HG03175 (cell line): ENCODE measurements at regions not wholly inside any gene's neighbourhood (a gene's known extent, or its start where the extent isn't known, plus 50 kb on each side); places are given as distances from the start of the nearest gene placed in this dataset.

ENCODE experiments used
- ATAC-seq: cut with Tn5 transposase; IDR thresholded peaks from one replicate; pipeline ENCODE4 v1.9.1; 2021; ENCODE audit warnings: mild to moderate bottlenecking, moderate library complexity; ENCODE audit not compliant: unreplicated experiment

GRCh38 chr2:129775952-129776653, 203.4 kb upstream of the RAB6C start:
- ATAC-seq = no peak

DNA sequence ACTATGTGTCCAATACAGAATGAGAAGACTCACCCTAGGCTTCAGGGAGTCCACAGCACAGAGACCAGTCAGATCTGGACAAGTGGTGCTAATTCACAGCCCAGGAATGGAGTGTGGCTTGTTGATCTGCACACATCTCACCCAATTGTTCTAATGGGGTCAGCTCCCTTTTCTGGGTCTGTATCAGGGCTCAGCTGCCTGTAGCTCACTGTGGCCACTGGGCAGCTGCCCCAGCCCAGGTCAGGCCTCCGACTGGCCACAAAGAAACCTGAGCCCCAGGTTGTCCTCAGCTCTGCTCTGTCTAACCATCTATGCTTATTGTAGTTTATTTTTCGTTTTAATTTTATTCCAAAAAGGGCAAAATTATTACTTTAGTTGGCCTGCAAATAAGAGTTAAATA, 202.3 kb upstream of the RAB6C start:
- ATAC-seq = no peak

- ATAC-seq = no peak
These were observed 201.5 kb upstream of the RAB6C start for GRCh38 chr2:129777762-129778583.

- no peak for ATAC-seq
These were observed 200.9 kb upstream of the RAB6C start for GRCh38 chr2:129778584-129778877.

DNA sequence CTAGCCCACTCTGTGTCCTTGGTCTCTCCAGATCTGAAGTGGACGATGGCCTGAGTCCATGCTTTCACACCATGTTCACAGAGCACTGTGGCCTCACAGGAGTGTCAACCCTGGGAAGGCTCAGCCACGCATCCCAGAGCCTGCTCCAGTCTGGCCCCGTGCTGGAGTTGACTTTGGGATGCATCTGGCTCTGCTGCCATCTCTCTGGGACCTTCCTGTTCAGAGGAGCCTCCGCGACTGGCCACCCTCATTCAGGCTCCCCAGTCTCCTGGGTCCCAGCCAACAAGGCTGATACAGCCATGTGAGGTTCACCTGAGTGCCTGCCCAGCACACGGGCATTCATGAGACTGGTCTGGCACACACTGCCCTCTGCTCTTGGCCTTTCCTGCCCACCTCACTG, 199.7 kb upstream of the RAB6C start:
- no peak for ATAC-seq

GRCh38 chr2:129780316-129781270, 198.9 kb upstream of the RAB6C start:
- ATAC-seq = no peak

- no peak for ATAC-seq
These were observed 197.5 kb upstream of the RAB6C start for GRCh38 chr2:129781749-129782632.

GRCh38 chr2:129782633-129782990, 196.9 kb upstream of the RAB6C start:
- no peak for ATAC-seq

- ATAC-seq = no peak
These were observed 195.0 kb upstream of the RAB6C start for GRCh38 chr2:129784486-129784885.

DNA sequence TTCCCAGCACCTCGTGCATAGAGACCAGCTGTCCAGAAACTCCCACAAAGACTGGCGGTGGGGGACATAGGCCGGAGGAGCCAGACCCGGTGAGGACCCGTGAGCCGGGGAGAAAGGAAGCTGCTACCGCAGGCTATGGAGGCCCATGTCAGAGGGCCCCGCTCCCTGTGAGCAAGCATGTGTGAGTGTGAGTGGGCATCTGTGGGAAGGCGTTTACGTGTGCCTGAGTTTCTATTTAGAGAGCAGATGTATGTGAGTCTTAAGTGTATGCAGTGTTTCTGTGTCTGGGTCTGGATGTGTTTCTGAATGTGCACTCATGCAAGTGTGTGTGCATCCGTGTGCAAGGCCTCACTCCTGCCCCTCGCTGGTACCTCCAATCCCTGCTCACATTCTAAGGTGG, 187.8 kb upstream of the RAB6C start:
- no peak for ATAC-seq

DNA sequence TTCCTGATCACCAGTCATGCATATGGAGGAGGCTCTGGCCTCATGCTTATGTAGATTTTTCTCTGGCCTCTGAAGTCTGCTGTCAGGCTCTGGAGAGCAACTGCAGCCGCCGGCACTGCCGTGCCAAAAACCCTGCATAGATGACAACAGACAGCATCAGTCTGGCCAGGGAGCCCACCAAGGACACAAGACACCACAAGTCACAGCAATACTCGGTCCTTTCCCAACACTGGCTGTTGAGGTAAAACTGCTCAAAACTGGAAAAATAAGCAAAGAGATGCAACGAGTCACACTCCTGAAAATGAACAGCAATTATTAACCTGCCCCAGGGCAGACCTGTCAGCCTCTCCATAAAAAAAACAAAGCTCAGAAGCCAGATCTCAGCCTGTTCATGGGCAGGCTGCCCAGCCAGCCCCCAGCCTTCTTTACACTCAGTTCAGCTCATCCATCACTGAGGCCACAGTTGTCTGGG, 186.0 kb upstream of the RAB6C start:
- no peak for ATAC-seq

GRCh38 chr2:129794116-129794515, 185.3 kb upstream of the RAB6C start:
- no peak for ATAC-seq

DNA sequence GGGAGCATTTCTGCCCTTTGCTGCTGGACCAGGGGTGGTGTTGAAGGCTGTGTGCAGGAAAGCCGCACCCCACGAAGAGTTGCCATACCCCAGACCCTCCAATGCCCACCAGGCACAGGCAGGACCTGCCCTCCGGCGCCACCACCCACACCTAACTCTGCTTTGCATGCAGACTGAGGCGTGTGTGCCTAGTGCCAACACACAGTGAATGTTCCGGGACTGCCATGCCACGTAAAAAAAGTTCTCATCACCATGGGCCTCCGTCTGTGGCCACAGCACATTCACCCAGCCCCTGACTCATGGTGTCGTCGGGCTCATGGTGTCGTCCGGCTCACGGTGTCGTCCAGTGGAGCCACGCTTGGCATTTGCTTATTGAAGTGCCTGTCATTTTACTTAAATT, 184.9 kb upstream of the RAB6C start:
- no peak for ATAC-seq

GRCh38 chr2:129796225-129796624, 183.2 kb upstream of the RAB6C start:
- no peak for ATAC-seq

- ATAC-seq = no peak
These were observed 182.5 kb upstream of the RAB6C start for GRCh38 chr2:129796801-129797488.

DNA sequence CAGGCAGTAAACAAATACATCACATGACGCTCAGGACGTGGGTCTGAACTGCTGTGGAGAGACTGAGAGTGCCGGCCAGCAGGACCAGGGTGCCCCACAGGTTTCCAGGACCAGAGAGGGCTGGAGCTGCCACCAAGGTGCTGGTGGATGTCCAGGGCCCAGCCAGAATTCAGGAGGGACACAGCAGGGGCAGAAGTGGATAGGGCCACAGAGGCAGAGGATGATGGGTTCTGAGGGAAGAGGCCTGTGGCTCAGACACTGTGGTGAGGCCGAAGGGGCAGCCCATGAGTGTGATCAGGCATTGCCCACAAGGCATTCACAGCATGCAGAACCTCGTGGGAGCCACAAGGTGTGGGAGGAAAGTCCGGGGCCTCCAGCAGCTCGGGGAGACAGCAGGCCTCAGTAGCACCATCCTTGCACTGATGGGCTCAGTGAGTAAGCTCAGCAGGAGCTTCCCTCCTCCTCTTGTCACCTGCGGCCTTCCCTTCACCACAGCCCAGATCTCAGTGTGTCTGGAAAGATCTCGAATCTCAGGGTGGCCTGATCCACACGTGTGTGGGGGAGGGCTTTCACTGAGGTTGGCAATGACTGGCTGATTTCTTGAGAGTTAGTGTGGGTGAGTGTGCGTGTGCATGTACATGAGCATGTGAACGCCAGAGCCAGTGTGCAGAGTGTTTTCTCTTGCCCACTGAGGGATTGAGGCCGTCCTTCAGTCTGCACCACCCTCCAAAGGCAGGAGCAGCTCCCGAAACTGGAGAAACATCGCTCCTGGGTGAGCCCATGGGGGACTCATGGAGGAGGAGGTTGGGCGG, 181.8 kb upstream of the RAB6C start:
- no peak for ATAC-seq

GRCh38 chr2:129798301-129798581, 181.2 kb upstream of the RAB6C start:
- ATAC-seq = no peak

DNA sequence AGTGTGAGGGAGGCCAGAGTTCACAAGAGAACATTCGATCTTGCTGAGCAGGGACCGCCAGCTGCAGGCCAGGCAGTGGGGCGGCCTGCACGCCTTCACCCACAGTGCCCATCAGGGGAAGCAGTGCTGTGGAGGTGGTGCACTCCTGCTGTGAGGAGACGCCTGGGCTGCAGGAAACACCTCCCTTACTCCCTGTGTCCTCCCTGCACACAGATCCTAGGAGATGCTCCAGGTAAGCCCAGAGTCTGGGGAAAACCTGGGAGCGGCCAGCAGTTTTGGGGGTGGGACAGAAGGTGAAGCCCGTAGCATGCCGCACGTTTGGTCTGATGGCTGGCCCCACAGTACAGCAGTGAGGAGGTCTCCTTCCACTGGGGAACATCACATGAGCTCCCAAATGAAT, 180.8 kb upstream of the RAB6C start:
- no peak for ATAC-seq
